Liver (tissue), 8 donors: ENCODE measurements at regions not wholly inside any gene's neighbourhood (a gene's known extent, or its start where the extent isn't known, plus 50 kb on each side); places are given as distances from the start of the nearest gene placed in this dataset.

ENCODE experiments used
- DNase-seq: peaks from one replicate; pipeline ENCODE4 v3.0.0-alpha.2; 2017; ENCODE audit warnings: low spot score
- H3K27ac ChIP-seq, 2 donors: one replicate each; pipeline ENCODE4 v1.7.0; 2013; ENCODE audit warnings: inconsistent platforms in 2 of 2, low read length in 2 of 2, control low read depth in 1 of 2, low read depth in 1 of 2, mild to moderate bottlenecking in 1 of 2
- H3K27me3 ChIP-seq, 4 donors: one replicate each; pipeline versions ENCODE4 v1.6.1 to v1.7.0; 2013; ENCODE audit warnings: low read length in 3 of 4, inconsistent platforms in 1 of 4, mild to moderate bottlenecking in 1 of 4, moderate library complexity in 1 of 4; ENCODE audit not compliant: control insufficient read depth in 4 of 4, insufficient read depth in 4 of 4
- H3K36me3 ChIP-seq, 4 donors: one replicate each; pipeline versions ENCODE4 v1.6.1 to v1.7.0; 2013; ENCODE audit warnings: low read length in 3 of 4, mild to moderate bottlenecking in 3 of 4, low read depth in 1 of 4, moderate library complexity in 1 of 4; ENCODE audit not compliant: control insufficient read depth in 4 of 4, insufficient read depth in 3 of 4
- H3K4me1 ChIP-seq, 4 donors: one replicate each; pipeline versions ENCODE4 v1.6.1 to v1.7.0; 2013; ENCODE audit warnings: low read length in 3 of 4, mild to moderate bottlenecking in 3 of 4, moderate library complexity in 1 of 4; ENCODE audit not compliant: control insufficient read depth in 4 of 4, insufficient read depth in 4 of 4
- H3K4me3 ChIP-seq, 3 donors: one replicate each; pipeline versions ENCODE4 v1.6.1 to v1.7.0; 2013; ENCODE audit warnings: low read length in 3 of 3, control low read depth in 1 of 3, low read depth in 1 of 3, mild to moderate bottlenecking in 1 of 3
- H3K9ac ChIP-seq, 2 donors: one replicate each; pipeline ENCODE4 v1.7.0; 2013; ENCODE audit warnings: low read length in 2 of 2, mild to moderate bottlenecking in 2 of 2, moderate library complexity in 2 of 2, control low read depth in 1 of 2, low read depth in 1 of 2
- H3K9me3 ChIP-seq, 4 donors: one replicate each; pipeline versions ENCODE4 v1.6.1 to v1.7.0; 2013; ENCODE audit warnings: low read length in 3 of 4; ENCODE audit not compliant: control insufficient read depth in 4 of 4
- EGR1 ChIP-seq, 2 donors: IDR thresholded peaks; 2 replicates each; pipeline ENCODE4 v1.6.1; 2016 to 2018; ENCODE audit warnings: antibody characterized with exemption in 2 of 2, low read depth in 2 of 2
- FOXA1 ChIP-seq: IDR thresholded peaks from 2 replicates; pipeline ENCODE4 v1.6.1; 2016; ENCODE audit warnings: antibody characterized with exemption
- FOXA2 ChIP-seq: IDR thresholded peaks from 2 replicates; pipeline ENCODE4 v1.6.1; 2016; ENCODE audit warnings: antibody characterized with exemption
- GABPA ChIP-seq, 2 donors: IDR thresholded peaks in 1 of 2; conservative IDR thresholded peaks in 1 of 2; 2 replicates each; pipeline ENCODE4 v1.6.1; 2016; ENCODE audit warnings: antibody characterized with exemption in 2 of 2, mild to moderate bottlenecking in 1 of 2, moderate library complexity in 1 of 2
- HNF4A ChIP-seq, 2 donors: conservative IDR thresholded peaks; 2 replicates each; pipeline ENCODE4 v1.6.1; 2016; ENCODE audit warnings: antibody characterized with exemption in 2 of 2, mild to moderate bottlenecking in 2 of 2
- HNF4G ChIP-seq: IDR thresholded peaks from 2 replicates; pipeline ENCODE4 v1.6.1; 2016; ENCODE audit warnings: antibody characterized with exemption
- JUND ChIP-seq, 2 donors: IDR thresholded peaks; 2 replicates each; pipeline ENCODE4 v1.6.1; 2016; ENCODE audit warnings: antibody characterized with exemption in 2 of 2
- NR2F2 ChIP-seq: IDR thresholded peaks from 2 replicates; pipeline ENCODE4 v1.6.1; 2016; ENCODE audit warnings: antibody characterized with exemption
- RAD21 ChIP-seq, 2 donors: IDR thresholded peaks; 2 replicates each; pipeline ENCODE4 v1.6.1; 2016; ENCODE audit warnings: antibody characterized with exemption in 2 of 2, mild to moderate bottlenecking in 2 of 2
- RXRA ChIP-seq, 2 donors: IDR thresholded peaks; 2 replicates each; pipeline ENCODE4 v1.6.1; 2017 to 2018; ENCODE audit warnings: antibody characterized with exemption in 2 of 2, mild to moderate bottlenecking in 1 of 2
- SP1 ChIP-seq: IDR thresholded peaks from 2 replicates; pipeline ENCODE4 v1.6.1; 2018; ENCODE audit warnings: antibody characterized with exemption, mild to moderate bottlenecking
- TAF1 ChIP-seq: conservative IDR thresholded peaks from 2 replicates; pipeline ENCODE4 v1.6.1; 2016; ENCODE audit warnings: antibody characterized with exemption, mild to moderate bottlenecking
- YY1 ChIP-seq: IDR thresholded peaks from 2 replicates; pipeline ENCODE4 v1.6.1; 2016; ENCODE audit warnings: antibody characterized with exemption, mild to moderate bottlenecking
- WGBS: extraction: QIAGEN DNeasy Blood & Tissue Kit; methylation state at CpG from one replicate; pipeline ENCODE4 v1.1.7; 2013; 5-methylcytosine and 5-hydroxymethylcytosine counted together
- TF ChIP-seq, protein P1 (sequence below): IDR thresholded peaks from 2 replicates; pipeline ENCODE4 v1.6.1; 2016; ENCODE audit warnings: antibody characterized with exemption
- TF ChIP-seq, protein P2 (sequence below): IDR thresholded peaks from 2 replicates; pipeline ENCODE4 v1.6.1; 2016; ENCODE audit warnings: antibody characterized with exemption, mild to moderate bottlenecking
- TF ChIP-seq, protein P3 (sequence below): fragments of 150-350 bp; IDR thresholded peaks from 2 replicates; pipeline ENCODE4 v1.5.1; 2017; ENCODE audit warnings: improper control_type of control experiment, low read depth, low read length; ENCODE audit not compliant: missing input control
- TF ChIP-seq, protein P4 (sequence below): IDR thresholded peaks from 2 replicates; pipeline ENCODE4 v1.6.1; 2016; ENCODE audit warnings: antibody characterized with exemption
- TF ChIP-seq, protein P5 (sequence below): IDR thresholded peaks from 2 replicates; pipeline ENCODE4 v1.6.1; 2016; ENCODE audit warnings: antibody characterized with exemption
- donor health status: healthy.
- donor health status: healthy.
- donor health status: healthy.
- donor health status: healthy.
- donor health status: healthy.

DNA sequence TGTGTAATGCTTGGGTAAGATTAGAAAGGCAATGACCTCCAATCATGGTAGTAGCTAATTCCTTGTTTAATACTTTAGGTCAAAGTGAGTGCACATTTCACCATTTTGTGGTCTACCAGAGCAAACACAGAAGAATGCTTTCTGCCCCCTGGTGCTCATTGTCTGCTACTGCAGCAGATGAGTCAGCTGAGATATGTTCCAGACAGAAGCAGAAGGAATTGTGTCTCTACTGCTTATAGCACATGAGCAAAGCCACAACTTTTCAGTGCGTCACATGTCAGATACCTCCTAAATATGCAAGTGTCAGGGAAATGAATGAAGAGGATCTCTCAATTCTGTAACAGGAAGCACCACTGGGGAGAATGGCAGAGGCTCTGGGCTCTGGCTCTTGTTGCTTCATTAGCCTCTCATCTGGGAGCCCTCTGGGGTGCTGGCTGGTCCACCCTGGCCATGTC lies 308.9 kb downstream of the ALDH8A1 start:
- Histone ChIP-seq H3K36me3 (no peaks in the 10 kb centered on the region), H3K27ac (no peak overlapping the region), H3K9me3 (no peaks in the 10 kb centered on the region), H3K4me1 (peaks cover 0 to 9% (median 0%) of the 10 kb centered on the region in 4 donors), H3K4me3 (no peak overlapping the region), H3K27me3 (no peaks in the 10 kb centered on the region), H3K9ac (no peak overlapping the region)
- TF ChIP-seq RAD21 (IDR thresholded peaks at IDR 0.05) (peak; percentile 99 to 100), RXRA (IDR thresholded peaks at IDR 0.05) (peak; percentile 80 to 96), YY1 (peak; percentile 77), TAF1 (no peak), HNF4A (conservative IDR thresholded peaks at IDR 0.05) (peak; percentile 26 to 56), FOXA2 (no peak), GABPA (IDR thresholded peaks at IDR 0.05 in 1 of 2, conservative IDR thresholded peaks at IDR 0.05 in 1 of 2) (no peak), HNF4G (peak; percentile 14), NR2F2 (peak; percentile 47), JUND (IDR thresholded peaks at IDR 0.05) (peak; percentile 76 to 85), EGR1 (IDR thresholded peaks at IDR 0.05; ENCODE audit: low read depth in 2 of 2) (no peak), SP1 (peak; percentile 42), FOXA1 (peak; percentile 21)
- TF ChIP-seq, protein P1, sequence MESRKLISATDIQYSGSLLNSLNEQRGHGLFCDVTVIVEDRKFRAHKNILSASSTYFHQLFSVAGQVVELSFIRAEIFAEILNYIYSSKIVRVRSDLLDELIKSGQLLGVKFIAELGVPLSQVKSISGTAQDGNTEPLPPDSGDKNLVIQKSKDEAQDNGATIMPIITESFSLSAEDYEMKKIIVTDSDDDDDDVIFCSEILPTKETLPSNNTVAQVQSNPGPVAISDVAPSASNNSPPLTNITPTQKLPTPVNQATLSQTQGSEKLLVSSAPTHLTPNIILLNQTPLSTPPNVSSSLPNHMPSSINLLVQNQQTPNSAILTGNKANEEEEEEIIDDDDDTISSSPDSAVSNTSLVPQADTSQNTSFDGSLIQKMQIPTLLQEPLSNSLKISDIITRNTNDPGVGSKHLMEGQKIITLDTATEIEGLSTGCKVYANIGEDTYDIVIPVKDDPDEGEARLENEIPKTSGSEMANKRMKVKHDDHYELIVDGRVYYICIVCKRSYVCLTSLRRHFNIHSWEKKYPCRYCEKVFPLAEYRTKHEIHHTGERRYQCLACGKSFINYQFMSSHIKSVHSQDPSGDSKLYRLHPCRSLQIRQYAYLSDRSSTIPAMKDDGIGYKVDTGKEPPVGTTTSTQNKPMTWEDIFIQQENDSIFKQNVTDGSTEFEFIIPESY, result no peak
- TF ChIP-seq, protein P2, sequence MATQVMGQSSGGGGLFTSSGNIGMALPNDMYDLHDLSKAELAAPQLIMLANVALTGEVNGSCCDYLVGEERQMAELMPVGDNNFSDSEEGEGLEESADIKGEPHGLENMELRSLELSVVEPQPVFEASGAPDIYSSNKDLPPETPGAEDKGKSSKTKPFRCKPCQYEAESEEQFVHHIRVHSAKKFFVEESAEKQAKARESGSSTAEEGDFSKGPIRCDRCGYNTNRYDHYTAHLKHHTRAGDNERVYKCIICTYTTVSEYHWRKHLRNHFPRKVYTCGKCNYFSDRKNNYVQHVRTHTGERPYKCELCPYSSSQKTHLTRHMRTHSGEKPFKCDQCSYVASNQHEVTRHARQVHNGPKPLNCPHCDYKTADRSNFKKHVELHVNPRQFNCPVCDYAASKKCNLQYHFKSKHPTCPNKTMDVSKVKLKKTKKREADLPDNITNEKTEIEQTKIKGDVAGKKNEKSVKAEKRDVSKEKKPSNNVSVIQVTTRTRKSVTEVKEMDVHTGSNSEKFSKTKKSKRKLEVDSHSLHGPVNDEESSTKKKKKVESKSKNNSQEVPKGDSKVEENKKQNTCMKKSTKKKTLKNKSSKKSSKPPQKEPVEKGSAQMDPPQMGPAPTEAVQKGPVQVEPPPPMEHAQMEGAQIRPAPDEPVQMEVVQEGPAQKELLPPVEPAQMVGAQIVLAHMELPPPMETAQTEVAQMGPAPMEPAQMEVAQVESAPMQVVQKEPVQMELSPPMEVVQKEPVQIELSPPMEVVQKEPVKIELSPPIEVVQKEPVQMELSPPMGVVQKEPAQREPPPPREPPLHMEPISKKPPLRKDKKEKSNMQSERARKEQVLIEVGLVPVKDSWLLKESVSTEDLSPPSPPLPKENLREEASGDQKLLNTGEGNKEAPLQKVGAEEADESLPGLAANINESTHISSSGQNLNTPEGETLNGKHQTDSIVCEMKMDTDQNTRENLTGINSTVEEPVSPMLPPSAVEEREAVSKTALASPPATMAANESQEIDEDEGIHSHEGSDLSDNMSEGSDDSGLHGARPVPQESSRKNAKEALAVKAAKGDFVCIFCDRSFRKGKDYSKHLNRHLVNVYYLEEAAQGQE, result no peak
- TF ChIP-seq, protein P3, sequence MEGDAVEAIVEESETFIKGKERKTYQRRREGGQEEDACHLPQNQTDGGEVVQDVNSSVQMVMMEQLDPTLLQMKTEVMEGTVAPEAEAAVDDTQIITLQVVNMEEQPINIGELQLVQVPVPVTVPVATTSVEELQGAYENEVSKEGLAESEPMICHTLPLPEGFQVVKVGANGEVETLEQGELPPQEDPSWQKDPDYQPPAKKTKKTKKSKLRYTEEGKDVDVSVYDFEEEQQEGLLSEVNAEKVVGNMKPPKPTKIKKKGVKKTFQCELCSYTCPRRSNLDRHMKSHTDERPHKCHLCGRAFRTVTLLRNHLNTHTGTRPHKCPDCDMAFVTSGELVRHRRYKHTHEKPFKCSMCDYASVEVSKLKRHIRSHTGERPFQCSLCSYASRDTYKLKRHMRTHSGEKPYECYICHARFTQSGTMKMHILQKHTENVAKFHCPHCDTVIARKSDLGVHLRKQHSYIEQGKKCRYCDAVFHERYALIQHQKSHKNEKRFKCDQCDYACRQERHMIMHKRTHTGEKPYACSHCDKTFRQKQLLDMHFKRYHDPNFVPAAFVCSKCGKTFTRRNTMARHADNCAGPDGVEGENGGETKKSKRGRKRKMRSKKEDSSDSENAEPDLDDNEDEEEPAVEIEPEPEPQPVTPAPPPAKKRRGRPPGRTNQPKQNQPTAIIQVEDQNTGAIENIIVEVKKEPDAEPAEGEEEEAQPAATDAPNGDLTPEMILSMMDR, result peak; percentile 99
- TF ChIP-seq, protein P4, sequence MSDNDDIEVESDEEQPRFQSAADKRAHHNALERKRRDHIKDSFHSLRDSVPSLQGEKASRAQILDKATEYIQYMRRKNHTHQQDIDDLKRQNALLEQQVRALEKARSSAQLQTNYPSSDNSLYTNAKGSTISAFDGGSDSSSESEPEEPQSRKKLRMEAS, result no peak
- TF ChIP-seq, protein P5, sequence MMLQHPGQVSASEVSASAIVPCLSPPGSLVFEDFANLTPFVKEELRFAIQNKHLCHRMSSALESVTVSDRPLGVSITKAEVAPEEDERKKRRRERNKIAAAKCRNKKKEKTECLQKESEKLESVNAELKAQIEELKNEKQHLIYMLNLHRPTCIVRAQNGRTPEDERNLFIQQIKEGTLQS, result peak; percentile 39
- DNase-seq, result peak; percentile 69
- 19% methylated on average over 1 of the region's 1 CpG for WGBS
